ENCODE measurements at regions not wholly inside any gene's neighbourhood (a gene's known extent, or its start where the extent isn't known, plus 50 kb on each side); places are given as distances from the start of the nearest gene placed in this dataset.

DNA sequence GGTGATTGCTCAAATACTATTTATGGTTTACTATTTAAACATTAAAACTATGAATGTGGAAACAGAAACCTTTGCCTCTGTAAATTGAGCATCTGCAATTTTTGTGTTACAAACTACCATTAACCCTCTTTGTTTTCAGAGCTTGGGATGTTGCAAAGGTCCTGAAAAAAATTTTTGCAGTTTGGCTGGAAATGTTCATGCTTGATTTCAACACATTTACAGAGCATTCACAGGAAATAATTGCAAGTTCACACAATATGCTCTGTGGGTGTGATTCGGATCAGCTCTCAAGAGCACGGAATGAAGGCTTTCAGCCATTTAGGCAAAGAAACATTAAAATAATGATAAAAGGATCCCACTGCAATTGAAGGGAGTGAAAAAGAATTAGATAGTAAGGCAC is 232.9 kb downstream of the ATP23 start:
- Histone ChIP-seq H3K27me3 (peaks cover 13% of the 10 kb centered on the region), H3K4me3 (no peak overlapping the region), H3K4me1 (ENCODE audit: low read depth) (no peaks in the 10 kb centered on the region), H3K36me3 (no peaks in the 10 kb centered on the region), H3K9me3 (ENCODE audit: low read depth) (no peaks in the 10 kb centered on the region), H3K27ac (no peak overlapping the region)
- no peak for TF ChIP-seq CTCF (IDR thresholded peaks at IDR 0.05; ENCODE audit: low read depth, low read length)
- DNase-seq (ENCODE audit: low read depth in 1 of 2, low spot score in 1 of 2): peak in 1 of 2 donors; percentile 72

DNA sequence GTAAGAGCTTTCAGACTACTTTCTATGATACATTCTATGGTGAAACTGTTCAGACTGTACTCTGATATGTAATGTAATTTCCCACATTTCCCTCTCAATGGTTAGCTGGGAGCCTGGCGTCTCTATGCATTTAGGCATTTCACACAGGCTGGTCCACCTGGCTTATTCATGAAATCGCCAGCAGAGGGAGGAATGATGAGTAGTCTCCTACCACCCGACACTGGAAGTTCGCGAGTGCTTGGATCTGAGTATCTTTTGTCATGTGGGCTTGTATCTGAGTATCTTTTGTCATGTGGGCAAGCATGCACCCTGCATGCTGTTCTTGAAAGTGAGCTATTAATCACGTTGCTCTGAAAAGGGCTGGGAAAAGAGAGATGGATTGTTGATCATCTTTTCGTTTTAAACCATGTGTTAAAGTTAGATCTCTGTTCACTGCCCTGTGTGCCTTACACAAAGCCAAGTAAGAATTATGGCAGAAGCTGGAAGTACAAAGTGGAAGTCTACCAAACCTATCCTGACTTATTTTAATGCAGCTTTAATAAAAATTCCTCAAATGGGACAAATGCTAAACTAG is 235.0 kb downstream of the ATP23 start:
- peak; percentile 52 for TF ChIP-seq CTCF (IDR thresholded peaks at IDR 0.05; ENCODE audit: low read depth, low read length)
- no peak overlapping the region for H3K4me3 ChIP-seq

DNA sequence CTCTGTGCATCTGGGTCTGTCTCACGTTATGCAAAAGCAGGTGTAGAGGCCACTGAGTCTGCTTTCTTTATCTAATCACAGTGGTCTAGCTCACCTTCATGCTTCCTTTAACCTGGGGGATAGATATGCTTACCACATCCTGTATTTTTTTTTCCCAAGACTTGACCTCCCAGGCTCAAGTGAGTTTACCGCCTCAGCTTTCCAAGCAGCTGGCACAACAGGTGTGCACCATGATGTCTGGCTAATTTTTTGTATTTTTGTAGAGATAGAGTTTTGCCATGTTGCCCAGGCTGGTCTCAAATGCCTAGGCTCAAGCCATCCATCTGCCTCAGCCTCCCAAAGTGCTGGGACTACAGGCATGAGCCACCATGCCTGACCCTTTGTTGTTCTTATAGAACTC is 236.0 kb downstream of the ATP23 start:
- H3K27ac ChIP-seq: no peak overlapping the region
- TF ChIP-seq CTCF (IDR thresholded peaks at IDR 0.05; ENCODE audit: low read depth, low read length): no peak
- H3K4me1 ChIP-seq (ENCODE audit: low read depth): no peaks in the 10 kb centered on the region
- H3K9me3 ChIP-seq (ENCODE audit: low read depth): no peaks in the 10 kb centered on the region
- no peak for DNase-seq (ENCODE audit: low read depth in 1 of 2, low spot score in 1 of 2)
- H3K36me3 ChIP-seq: no peaks in the 10 kb centered on the region
- peaks cover 13% of the 10 kb centered on the region for H3K27me3 ChIP-seq
- H3K4me3 ChIP-seq: no peak overlapping the region

More for the DNA sequence above, 235.0 kb downstream of the ATP23 start:
- H3K27me3 ChIP-seq: peaks cover 13% of the 10 kb centered on the region
- DNase-seq (ENCODE audit: low read depth in 1 of 2, low spot score in 1 of 2): peak; percentile 52 to 68
- no peaks in the 10 kb centered on the region for H3K9me3 ChIP-seq (ENCODE audit: low read depth)
- H3K36me3 ChIP-seq: no peaks in the 10 kb centered on the region
- no peaks in the 10 kb centered on the region for H3K4me1 ChIP-seq (ENCODE audit: low read depth)
- H3K27ac ChIP-seq: no peak overlapping the region

GRCh38 chr12:58184212-58184611 is 242.8 kb downstream of the ATP23 start:
- Histone ChIP-seq H3K4me3 (no peak overlapping the region), H3K4me1 (ENCODE audit: low read depth) (no peaks in the 10 kb centered on the region), H3K27ac (no peak overlapping the region), H3K9me3 (ENCODE audit: low read depth) (no peaks in the 10 kb centered on the region), H3K27me3 (no peaks in the 10 kb centered on the region), H3K36me3 (no peaks in the 10 kb centered on the region)
- TF ChIP-seq CTCF (IDR thresholded peaks at IDR 0.05; ENCODE audit: low read depth, low read length): no peak
- no peak for DNase-seq (ENCODE audit: low read depth in 1 of 2, low spot score in 1 of 2)

GRCh38 chr12:58186401-58186800 is 245.0 kb downstream of the ATP23 start:
- H3K27ac ChIP-seq: no peak overlapping the region
- H3K4me1 ChIP-seq (ENCODE audit: low read depth): no peaks in the 10 kb centered on the region
- no peak for DNase-seq (ENCODE audit: low read depth in 1 of 2, low spot score in 1 of 2)
- H3K4me3 ChIP-seq: no peak overlapping the region
- TF ChIP-seq CTCF (IDR thresholded peaks at IDR 0.05; ENCODE audit: low read depth, low read length): no peak
- no peaks in the 10 kb centered on the region for H3K27me3 ChIP-seq
- H3K36me3 ChIP-seq: no peaks in the 10 kb centered on the region
- no peaks in the 10 kb centered on the region for H3K9me3 ChIP-seq (ENCODE audit: low read depth)

- no peaks in the 10 kb centered on the region for H3K9me3 ChIP-seq (ENCODE audit: low read depth)
- no peak overlapping the region for H3K4me3 ChIP-seq
- no peak overlapping the region for H3K27ac ChIP-seq
- no peaks in the 10 kb centered on the region for H3K4me1 ChIP-seq (ENCODE audit: low read depth)
- H3K36me3 ChIP-seq: no peaks in the 10 kb centered on the region
- no peaks in the 10 kb centered on the region for H3K27me3 ChIP-seq
- no peak for DNase-seq (ENCODE audit: low read depth in 1 of 2, low spot score in 1 of 2)
- no peak for TF ChIP-seq CTCF (IDR thresholded peaks at IDR 0.05; ENCODE audit: low read depth, low read length)
Observed at GRCh38 chr12:58186914-58187313, 245.5 kb downstream of the ATP23 start.

All from cardiac muscle cell (in vitro differentiated cells and primary cell).